Epidermal melanocyte (primary cell): ENCODE measurements at regions not wholly inside any gene's neighbourhood (a gene's known extent, or its start where the extent isn't known, plus 50 kb on each side); places are given as distances from the start of the nearest gene placed in this dataset.

Experiments used
- DNase-seq: peaks from one replicate; pipeline ENCODE4 v3.0.0; 2011; ENCODE audit warnings: low spot score; ENCODE audit not compliant: insufficient read length

- no peak for DNase-seq
Measured at GRCh38 chr1:60141276-60141675, 67.7 kb upstream of the C1orf87 start.

GRCh38 chr1:60137406-60137805, 63.8 kb upstream of the C1orf87 start:
- no peak for DNase-seq

DNA sequence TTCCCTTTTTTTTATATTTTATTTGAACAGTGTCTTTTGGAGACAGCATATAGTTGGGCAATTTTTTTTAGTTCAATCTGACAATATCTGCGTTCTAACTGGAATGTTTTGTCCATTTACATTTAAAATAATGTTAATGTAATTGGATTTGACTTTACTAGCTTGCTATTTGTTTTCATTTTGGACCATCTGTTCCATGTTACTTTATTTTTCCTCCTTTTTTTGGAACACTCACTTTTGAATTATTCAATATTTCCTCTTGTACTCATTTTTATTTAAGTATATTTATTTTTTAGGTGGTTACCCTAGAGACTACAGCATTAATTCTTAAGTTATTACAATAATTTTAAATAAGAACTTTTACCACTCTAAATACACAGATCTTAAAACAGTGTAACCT, 62.8 kb upstream of the C1orf87 start:
- DNase-seq = no peak

- no peak for DNase-seq
Measured at GRCh38 chr1:60134716-60135115, 61.1 kb upstream of the C1orf87 start.

DNA sequence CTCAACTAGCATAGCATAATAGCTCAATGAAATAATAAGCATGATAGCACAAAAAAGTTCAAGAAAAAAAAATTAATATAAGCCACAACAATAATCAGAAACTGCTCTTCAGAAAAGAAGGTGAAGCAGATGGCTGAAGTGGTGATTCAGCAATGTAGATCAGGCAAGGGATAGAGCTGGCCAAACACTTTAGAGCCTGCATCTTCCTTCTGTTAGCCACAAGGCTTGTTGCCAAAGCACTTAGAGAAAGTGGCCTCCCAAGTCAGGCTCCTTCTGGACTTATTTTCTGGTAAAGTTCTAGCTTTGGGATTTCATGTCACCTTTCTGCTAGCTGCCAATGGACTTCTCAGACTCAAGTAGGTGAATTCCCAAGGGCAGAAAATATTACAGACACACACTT, 60.3 kb upstream of the C1orf87 start:
- no peak for DNase-seq

GRCh38 chr1:60133000-60133673, 59.6 kb upstream of the C1orf87 start:
- peak; percentile 34 for DNase-seq

GRCh38 chr1:60132108-60132507, 58.5 kb upstream of the C1orf87 start:
- DNase-seq = no peak

- no peak for DNase-seq
Measured at GRCh38 chr1:60130703-60131102, 57.1 kb upstream of the C1orf87 start.

GRCh38 chr1:60129911-60130310, 56.3 kb upstream of the C1orf87 start:
- DNase-seq = no peak

GRCh38 chr1:60126723-60127122, 53.2 kb upstream of the C1orf87 start:
- no peak for DNase-seq
